Breast epithelium (tissue), 3 donors: ENCODE measurements at regions not wholly inside any gene's neighbourhood (a gene's known extent, or its start where the extent isn't known, plus 50 kb on each side); places are given as distances from the start of the nearest gene placed in this dataset.

Source experiments
- CTCF ChIP-seq, 3 donors: fragments of 450-650 bp; IDR thresholded peaks; one replicate each; pipeline ENCODE4 v1.5.1; 2016 to 2017; ENCODE audit warnings: antibody characterized with exemption in 3 of 3, mild to moderate bottlenecking in 3 of 3, moderate library complexity in 3 of 3
- POLR2AphosphoS5 ChIP-seq, 3 donors: sonication (generic); formaldehyde crosslinking; IDR thresholded peaks; one replicate each; pipeline ENCODE4 v1.6.1; 2017; ENCODE audit warnings: antibody characterized with exemption in 3 of 3

- no peak for TF ChIP-seq POLR2AphosphoS5 (IDR thresholded peaks at IDR 0.05)
- no peak for TF ChIP-seq CTCF (IDR thresholded peaks at IDR 0.05)
These were observed 119.0 kb upstream of the HCCS start for GRCh38 chrX:10992110-10992509.
